HEK293 (cell line): ENCODE measurements at regions not wholly inside any gene's neighbourhood (a gene's known extent, or its start where the extent isn't known, plus 50 kb on each side); places are given as distances from the start of the nearest gene placed in this dataset.

Experiments
- CTCF ChIP-seq: fragments of 450-650 bp; formaldehyde crosslinking; IDR thresholded peaks from 2 replicates; pipeline ENCODE4 v1.5.1; 2016; ENCODE audit warnings: missing biosample characterization, missing genetic modification characterization
- KLF16 ChIP-seq: fragments of 450-650 bp; formaldehyde crosslinking; IDR thresholded peaks from 2 replicates; pipeline ENCODE4 v1.5.1; 2017; ENCODE audit warnings: missing biosample characterization, missing genetic modification characterization
- SCRT2 ChIP-seq: fragments of 450-650 bp; formaldehyde crosslinking; IDR thresholded peaks from 2 replicates; pipeline ENCODE4 v1.5.1; 2016; ENCODE audit warnings: missing biosample characterization, missing genetic modification characterization
- SETDB1 ChIP-seq: IDR thresholded peaks from one replicate; pipeline ENCODE4 v1.6.1; 2017; ENCODE audit warnings: mild to moderate bottlenecking, low read length, moderate library complexity, mixed read lengths; ENCODE audit not compliant: insufficient read length
- ZBTB1 ChIP-seq: fragments of 450-650 bp; formaldehyde crosslinking; IDR thresholded peaks from 2 replicates; pipeline ENCODE4 v1.5.1; 2016; ENCODE audit warnings: missing biosample characterization, missing genetic modification characterization
- ZNF549 ChIP-seq: fragments of 450-650 bp; IDR thresholded peaks from 2 replicates; pipeline ENCODE4 v1.5.1; 2018; ENCODE audit warnings: missing biosample characterization, missing genetic modification characterization, mild to moderate bottlenecking, inconsistent platforms, moderate library complexity
- ZNF558 ChIP-seq: fragments of 450-650 bp; formaldehyde crosslinking; IDR thresholded peaks from 2 replicates; pipeline ENCODE4 v1.5.1; 2016; ENCODE audit warnings: missing biosample characterization, missing genetic modification characterization
- ZNF785 ChIP-seq: fragments of 450-650 bp; formaldehyde crosslinking; IDR thresholded peaks from 2 replicates; pipeline ENCODE4 v1.5.1; 2016; ENCODE audit warnings: missing biosample characterization, missing genetic modification characterization

GRCh38 chr3:27840807-27841594, 118.9 kb upstream of the EOMES start:
- TF ChIP-seq ZNF785 (tag by site-specific recombination) (no peak), ZNF558 (no peak), CTCF (tag by site-specific recombination) (no peak), SCRT2 (tag by site-specific recombination) (no peak), ZNF549 (tag by site-specific recombination) (no peak), ZBTB1 (tag by site-specific recombination) (no peak), SETDB1 (no peak), KLF16 (tag by site-specific recombination) (no peak)
